LHCN-M2 (cell line): ENCODE measurements at regions not wholly inside any gene's neighbourhood (a gene's known extent, or its start where the extent isn't known, plus 50 kb on each side); places are given as distances from the start of the nearest gene placed in this dataset.
A peak's percentile ranks its signal among the peaks of the same experiment; 100 is the strongest.
"Not testable (repeated sequence)": the region's sequence is repeated elsewhere in the genome, so short reads cannot be mapped to it uniquely, and the experiment has no call there.

Experiments
- DNase-seq: peaks from one replicate; pipeline ENCODE4 v3.0.0-alpha.2; 2012; ENCODE audit warnings: low read depth

DNA sequence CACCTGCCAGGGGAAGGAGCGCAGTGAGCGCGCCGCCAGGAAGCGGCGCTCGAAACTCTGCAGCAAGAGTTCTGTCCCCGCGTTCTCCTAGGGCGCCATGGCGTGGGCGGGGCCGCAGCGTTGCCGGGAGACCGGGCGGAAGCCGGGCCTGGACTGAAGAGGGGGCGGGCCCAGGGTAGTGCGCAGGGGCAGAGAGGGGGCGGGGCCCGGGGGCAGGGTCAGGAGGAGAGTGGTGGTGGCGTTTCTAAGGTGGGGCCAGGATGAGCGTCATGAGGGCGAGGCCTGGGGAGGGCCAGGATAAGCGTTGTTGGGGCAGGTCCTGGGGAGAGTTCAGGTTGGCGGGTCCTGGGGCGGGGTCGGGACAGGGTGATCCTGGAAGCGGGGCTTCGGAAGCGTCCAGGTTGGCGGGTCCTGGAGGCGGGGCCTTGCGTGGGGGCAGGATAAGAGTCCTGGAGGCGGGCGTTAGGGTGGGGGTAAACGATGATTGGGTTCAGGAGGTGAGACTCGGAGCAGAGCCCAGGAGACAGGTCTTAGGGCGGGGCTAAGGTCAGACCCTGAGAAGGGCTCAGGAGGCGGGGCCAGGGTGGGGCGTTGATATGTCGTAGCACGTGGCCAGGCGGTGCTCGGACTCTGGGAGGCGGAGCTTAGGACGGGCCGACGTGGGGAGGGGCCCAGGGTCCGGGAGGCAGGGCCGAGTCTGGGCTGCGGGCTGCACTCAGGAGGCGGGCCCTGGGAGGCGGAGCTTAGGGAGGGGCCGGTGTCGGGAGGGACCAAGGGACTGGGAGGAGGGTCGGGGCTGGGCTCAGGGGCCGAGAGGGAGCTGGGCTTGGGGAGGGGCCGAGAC, 189.4 kb downstream of the ADRA2C start:
- peak; percentile 97 for DNase-seq

DNA sequence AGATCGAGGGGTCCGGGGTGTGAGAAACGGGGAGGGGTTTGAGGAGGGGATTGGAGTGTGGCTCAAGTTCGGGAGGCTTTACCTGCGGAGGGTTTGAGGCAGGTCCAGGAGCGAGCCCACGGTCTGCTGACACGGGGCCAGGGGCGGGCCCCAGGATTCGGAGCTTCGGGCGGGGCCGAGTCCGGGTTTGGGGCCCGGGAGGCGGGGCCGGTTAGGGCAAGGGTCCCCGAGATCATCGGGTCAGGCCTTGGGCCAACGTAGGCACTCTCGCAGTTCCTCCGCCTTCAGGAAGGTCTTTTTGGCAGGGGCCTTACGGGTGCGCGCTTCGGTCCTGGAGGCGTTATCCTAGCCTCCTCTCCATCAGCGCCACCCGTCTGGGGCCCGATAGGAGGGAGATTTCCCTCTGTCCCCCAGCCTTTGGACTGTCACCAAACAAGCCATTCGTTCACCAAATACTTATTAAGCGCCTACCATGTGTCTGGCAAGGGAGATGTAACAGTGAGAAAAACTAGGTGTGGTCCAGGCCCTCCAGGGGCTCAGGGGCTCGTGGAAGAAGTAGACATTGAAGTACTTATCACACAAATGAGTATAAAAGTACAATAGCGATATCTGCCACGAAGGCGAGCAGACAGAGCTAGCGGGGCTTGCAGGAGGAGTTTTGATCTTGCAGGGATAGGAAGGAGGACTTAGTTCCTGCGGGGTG, 190.1 kb downstream of the ADRA2C start:
- DNase-seq, result not testable (repeated sequence)

DNA sequence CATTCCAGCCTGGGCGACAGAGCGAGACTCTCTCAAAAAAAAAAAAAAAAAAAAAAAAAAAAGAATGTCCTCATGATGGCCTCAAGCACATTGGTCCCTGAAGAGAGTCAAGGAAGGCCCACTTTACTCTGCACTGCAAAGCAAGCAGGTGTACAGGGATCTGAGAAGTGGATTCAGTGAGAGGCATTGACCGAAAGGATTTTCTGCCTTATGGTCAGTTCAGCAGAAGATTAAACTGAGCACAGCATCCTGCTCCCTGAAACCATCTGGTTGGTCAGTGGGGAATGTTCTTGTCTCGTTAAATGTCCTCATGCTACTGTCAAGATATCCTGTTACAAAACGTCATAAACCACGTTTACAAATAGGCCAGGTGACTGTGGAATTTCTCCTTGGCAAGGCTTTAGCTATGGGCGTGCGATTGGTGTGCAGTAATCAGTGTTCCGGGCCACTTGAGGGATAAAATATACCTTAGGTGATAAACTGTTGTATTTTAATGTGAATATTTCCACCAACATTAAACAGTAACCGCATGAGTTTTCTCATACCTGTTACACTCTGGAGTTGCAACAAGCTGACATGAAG, 195.0 kb downstream of the ADRA2C start:
- not testable (repeated sequence) for DNase-seq

DNA sequence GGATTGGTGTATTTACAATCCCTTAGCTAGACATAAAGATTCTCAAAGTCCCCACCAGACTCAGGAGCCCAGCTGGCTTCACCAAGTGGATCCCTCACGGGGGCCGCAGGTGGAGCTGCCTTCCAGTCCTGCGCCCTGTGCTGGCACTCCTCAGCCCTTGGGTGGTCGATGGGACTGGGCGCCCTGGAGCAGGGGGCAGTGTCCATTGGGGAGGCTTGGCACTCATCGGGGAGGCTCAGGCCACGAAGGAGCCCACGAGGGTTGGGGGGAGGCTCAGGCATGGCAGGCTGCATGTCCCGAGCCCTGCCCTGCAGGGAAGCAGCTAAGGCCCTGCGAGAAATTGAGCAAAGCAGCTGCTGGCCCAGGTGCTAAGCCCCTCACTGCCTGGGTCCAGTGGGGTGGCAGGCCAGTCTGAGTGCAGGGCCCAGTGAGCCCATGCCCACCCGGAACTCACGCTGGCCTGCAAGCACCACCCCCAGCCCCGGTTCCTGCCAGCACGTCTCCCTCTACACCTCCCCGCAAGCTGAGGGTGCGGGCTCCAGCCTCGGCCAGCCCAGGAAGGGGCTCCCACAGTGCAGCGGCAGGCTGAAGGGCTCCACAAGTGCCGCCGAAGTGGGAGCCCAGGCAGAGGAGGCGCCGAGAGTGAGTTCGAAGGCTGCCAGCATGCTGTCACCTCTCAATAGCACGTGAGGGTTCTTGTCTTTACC, 198.5 kb downstream of the ADRA2C start:
- not testable (repeated sequence) for DNase-seq

DNA sequence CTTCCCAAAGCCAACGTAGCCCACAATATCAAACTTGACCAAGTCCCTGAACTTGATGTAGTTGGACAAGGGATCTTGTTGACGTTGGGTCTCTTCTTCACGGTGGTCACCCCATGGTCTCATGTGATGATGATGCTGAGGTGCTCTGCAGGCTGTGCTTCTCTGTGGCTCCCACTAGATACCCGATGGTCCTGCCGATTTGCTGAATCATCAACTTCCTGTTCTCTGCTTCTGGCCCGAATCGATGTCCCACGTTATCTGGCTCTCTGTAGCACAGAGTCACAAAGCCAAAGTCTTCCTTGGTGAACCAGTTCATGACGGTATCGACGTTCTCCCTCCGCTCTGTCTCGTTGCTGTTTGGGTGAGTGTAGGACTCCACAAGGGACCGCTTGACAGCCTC, 201.0 kb downstream of the ADRA2C start:
- DNase-seq, result not testable (repeated sequence)

DNA sequence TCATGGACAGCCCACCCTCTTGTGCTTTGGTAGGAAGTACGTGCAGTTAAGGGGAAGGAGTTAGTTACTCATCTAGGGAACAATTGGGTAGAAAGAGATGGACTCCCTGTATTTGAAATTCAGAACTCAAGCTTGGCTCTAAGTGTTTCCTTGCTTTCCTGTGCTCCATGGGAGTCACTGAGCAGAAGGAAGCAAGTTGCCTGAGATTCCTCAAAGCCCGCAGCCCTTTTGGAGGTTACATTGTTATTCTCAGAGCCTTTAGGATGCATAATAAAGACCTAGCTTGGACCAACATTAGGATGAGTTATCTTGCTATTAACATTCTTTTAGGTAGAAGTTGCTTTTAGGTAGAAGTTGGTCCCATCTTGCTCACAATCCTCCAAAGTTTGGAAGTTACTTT, 206.4 kb downstream of the ADRA2C start:
- not testable (repeated sequence) for DNase-seq

DNA sequence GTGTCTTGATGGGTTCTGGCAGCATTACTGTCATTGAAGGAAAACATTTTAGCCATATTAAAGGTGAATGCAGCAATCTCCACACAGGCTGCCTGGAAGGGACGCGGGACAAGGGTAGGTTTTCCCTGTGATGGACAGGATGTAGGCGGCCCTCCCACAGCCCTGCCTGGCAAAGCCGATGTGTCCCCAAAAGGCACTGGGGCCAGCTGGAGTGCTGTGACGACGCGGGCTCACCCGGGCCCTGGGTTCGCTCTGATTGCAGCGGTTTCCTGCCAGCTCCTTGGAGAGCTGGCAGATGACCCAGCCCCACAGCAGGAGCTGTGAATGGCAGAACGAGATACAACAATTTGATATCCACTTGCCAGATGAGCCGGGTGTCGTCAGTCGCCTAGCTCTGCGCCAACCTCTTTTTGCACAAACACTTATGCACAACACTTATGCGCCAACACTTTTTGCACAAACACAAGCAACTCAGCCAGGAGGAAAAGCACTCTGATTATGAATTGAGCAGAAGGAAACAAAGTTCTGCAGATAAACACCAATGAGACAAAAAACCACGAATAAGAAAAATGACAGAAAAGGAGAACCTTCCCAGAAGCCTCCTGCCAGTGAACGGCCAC, 207.5 kb downstream of the ADRA2C start:
- DNase-seq, result not testable (repeated sequence)

DNA sequence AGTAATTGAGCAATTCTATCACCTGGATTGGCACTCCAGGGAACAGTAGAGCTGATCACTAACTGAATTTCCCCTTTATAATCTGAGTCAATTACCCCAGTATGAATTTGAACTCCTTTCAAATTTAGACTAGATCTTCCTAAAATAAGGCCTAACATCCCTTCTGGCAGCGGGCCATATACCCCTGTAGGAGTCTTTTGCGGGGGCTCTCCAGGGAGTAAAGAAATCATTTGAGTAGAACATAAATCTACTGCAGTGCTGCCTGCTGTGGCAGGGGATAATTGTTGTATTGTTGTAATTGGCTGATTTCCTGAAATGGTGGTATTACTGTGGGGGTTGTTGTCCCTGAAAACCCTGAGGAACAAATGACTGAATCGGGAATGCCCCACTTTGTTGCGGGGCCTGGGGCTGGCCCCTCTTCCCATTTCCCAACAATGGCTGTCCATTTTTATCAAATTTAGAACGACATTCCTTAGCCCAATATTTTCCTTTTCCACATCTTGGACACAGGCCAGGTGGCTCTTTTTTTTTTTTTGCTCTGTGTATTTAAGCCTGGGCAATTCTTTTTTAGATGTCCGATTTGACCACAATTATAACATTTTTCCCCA, 217.4 kb downstream of the ADRA2C start:
- not testable (repeated sequence) for DNase-seq

DNA sequence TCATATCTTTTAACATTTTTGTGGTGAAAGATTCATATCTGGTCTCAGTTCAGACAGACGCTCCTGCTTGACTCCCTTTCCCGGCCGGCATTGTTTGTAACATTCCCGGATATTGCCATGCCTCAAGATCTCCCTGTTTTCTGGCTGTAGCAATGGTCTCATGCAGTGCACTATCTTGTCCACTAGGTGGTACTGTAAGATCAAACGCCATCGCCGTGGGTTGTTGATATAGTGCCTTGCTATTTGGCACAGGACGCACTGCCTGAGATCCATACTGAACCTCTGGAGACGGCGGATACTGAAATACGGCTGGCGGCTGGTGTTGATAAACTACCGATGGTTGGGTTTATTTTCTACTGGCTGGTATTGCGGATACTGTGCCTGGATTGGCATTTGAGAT, 218.6 kb downstream of the ADRA2C start:
- not testable (repeated sequence) for DNase-seq

DNA sequence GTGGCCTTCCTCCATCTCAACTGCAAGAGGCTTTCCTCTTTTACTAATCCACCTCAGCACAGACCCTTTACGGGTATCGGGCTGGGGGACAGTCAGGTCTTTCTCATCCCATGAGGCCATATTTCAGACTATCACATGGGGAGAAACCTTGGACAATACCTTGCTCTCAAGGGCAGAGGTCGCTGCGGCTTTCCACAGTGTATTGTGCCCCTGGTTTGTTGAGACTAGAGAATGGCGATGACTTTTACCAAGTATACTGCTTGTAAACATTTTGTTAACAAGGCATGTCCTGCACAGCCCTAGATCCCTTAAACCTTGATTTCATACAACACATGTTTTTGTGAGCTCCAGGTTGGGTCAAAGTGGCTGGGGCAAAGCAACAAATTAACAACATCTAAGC, 220.2 kb downstream of the ADRA2C start:
- DNase-seq, result not testable (repeated sequence)

DNA sequence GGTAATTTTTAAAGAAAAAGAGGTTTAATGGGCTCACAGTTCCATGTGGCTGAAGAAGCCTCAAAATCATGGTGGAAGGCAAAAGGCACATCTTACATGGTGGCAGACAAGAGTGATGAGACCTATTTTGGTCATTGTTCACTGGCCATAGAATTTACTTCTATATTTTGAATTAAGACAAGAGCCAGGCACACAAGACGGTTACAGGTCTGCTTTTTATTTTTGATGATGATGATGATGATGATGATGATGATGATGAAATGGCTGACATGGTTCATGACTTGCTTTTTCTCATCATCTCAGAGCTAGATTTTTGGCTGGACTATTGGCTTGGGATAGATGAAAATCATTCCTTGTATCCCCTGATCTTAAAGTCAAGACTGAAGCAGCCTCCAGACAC, 229.3 kb downstream of the OTOP1 start:
- not testable (repeated sequence) for DNase-seq

DNA sequence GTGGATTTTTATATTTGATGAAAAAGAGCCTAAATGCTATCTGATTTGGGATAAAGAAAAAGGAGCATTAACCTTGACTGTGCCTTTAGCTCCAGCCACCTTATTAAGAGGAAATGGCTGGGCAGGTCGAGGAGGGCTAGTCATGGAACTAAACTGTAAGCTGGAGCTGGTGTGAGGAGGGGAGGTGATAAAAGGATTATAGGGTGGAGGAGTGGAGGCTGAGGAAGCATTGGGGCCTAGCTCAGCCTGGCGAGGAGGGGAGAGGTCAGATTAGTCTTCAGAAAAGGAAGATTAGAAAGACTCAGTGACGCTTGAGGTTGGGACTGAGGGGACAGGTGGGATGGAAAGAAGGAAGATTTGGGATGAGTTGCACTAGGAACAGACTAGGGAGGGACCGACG, 222.7 kb downstream of the OTOP1 start:
- DNase-seq, result not testable (repeated sequence)

DNA sequence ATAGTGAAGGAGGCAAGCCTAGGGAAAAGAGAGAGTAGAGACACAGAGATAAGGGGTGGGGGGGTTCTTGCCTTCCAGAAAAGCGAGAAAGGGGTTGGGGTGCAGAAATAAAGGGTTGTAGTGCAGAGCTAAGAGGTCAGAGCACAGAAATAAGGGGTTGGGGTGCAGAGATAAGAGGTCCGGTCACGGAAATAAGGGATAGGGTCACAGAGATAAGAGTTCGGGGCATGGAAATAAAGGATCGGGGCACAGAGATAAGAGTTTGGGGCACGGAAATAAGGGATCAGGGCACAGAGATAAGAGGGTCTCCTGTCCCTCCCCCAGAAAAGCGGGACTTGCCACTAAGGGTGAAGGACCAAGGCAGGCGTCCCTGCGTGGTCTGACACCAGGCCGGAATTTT, 222.0 kb downstream of the OTOP1 start:
- DNase-seq, result not testable (repeated sequence)

DNA sequence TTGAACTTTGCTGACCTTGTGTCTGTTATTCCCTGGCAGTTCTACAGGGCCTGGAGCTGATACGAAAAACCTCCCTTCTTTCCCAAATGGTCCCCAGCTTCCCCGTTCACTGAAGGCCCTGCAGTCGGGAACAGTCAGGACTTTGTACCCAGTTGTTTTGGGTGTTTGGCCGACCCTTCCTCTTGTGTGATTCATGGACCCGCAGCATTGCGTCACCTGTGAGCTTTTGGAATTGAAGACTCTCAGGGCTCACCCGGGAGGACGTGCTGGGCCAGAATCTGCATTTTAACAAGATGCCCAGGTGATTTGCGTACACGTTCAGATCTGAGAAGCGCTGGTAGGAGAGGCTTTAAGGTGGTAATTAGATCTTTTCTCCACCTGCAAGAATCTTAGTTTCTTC, 220.4 kb downstream of the OTOP1 start:
- DNase-seq, result not testable (repeated sequence)

DNA sequence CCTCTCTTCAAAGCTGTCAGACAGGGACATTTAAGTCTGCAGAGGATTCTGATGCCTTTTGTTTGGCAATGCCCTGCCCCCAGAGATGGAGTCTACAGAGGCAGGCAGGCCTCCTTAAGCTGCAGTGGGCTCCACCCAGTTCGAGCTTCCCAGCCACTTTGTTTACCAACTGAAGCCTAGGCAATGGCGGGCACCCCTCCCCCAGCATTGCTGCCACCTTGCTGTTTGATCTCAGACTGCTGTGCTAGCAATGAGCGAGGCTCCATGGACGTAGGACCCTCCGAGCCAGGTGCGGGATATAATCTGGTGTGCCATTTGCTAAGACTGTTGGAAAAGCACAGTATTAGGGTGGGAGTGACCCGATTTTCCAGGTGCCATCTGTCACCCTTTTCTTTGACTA, 207.7 kb downstream of the OTOP1 start:
- not testable (repeated sequence) for DNase-seq

DNA sequence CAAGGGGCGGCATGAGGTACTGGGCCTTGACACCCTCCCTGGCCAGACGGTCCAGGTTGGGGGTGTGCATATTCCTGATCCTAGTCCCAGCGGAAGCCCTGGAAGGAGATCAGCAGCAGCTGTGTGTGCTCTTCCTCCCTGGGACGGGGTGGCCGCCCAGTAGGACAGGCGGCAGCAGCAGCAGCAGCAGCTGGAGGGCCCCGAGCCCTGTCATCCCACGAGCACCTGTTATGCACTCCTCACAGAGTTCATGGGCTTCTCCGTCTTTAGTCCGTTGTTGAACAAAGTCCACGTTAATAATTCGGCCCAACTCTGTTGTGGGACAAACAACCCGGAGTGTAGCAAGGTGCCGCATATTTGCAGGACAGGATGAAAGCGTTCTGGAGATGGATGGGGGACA, 205.6 kb downstream of the OTOP1 start:
- not testable (repeated sequence) for DNase-seq

DNA sequence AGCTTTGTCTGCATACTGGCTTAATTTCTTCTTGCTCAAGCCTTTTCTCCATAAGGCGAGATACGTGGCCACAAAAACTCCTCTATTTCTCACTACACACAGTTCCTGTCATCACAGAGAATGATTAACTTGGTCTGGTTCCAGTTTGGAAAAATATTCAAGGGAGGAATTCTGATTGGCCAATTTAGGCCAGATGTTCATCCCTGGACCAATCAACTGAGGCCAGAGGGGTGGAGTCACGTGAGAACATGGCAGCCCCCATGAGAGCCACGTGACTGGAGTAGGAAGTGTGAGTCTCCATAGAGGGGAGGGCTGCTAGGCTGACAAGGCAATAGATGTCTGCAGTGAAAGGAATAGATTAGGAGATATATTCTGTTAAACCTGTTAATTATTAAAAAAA, 200.0 kb downstream of the OTOP1 start:
- peak; percentile 6 for DNase-seq

DNA sequence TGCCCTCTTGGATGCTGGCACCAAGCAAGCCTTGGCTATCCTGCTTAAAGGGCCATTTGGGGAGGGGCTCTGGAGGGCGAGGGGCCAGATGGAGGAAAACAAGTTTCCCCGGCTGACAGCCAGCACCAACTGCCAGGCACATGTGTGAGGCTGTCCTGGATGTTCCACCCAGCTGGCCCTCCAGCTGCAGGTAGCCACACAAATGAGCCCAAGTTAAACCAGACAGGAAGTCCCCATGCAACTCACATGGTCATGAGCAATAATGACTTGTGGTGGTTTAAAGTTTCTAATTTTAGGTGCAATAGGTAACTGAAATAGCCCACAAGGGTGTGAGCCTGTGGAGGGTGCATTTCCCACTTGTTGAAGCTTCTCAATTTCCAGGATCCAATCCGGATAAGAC, 198.0 kb downstream of the OTOP1 start:
- DNase-seq, result not testable (repeated sequence)

DNA sequence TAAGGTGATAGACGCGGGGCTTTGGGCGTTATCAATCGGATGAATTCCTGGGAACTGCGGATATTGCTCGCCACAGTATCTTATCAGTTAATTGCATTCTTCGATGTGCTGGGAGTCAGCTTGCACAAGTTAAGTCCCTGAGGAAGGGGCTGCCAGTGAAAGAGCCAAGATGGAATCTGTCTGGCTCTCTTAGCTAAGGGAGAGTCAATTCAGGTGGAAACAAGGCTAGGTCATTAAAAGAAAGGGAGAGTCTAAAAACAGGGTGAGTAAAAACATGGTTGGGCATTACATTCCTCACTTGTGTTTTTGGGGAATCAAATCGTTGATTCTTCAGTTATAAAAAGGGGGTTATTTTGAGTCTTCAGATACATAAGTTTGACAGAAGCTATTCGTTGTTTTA, 196.2 kb downstream of the OTOP1 start:
- DNase-seq, result not testable (repeated sequence)

DNA sequence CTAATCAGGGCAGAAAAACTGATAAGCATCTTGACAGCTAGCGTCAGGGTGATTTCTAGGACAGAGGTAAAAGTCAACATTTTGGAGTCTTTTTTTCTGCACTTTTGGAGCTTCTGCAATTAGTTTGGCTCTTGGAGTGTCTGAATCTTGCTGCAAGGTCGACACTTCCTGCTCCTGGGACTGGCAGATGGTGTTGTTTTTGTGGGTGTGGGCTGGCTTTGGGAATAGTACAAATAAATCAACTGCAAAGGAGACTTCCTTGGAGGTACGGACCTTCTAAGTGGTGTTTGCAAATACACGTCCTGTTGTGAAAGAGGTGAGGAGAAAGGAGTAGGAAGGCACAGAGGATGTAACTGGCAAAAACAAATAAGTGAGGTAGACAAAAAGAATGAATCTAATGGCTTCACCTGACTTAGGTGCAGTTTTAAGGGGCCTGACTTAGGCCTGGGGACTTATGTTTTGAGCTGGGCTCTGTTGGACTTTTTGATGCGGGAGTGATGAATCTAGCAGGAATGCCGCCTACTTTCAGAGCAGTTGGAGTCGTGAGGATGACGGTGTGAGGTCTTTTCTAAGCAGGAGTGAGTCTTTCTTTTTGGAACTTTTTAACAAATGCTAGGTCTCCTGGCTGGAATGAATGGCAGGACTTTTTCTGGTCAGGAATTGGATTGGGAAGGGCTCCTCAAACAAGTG, 195.1 kb downstream of the OTOP1 start:
- DNase-seq, result not testable (repeated sequence)
